Body of pancreas (tissue), 4 donors: ENCODE measurements at regions not wholly inside any gene's neighbourhood (a gene's known extent, or its start where the extent isn't known, plus 50 kb on each side); places are given as distances from the start of the nearest gene placed in this dataset.

Source experiments
- ATAC-seq: fragments of 150-250 bp; one replicate; pipeline ENCODE4 v1.9.1; 2016
- DNase-seq, 4 donors: peaks; one replicate each; pipeline ENCODE4 v3.0.0-alpha.2; 2019
- H3K27ac ChIP-seq, 4 donors: fragments of 200-600 bp; sonication (generic); 1 replicate in 3 of 4; 2 replicates in 1 of 4; pipeline versions ENCODE4 v1.5.1 to v1.6.1; 2016 to 2019; ENCODE audit warnings: mild to moderate bottlenecking in 1 of 4, mixed read lengths in 1 of 4, moderate library complexity in 1 of 4
- H3K27me3 ChIP-seq, 2 donors: fragments of 200-600 bp; sonication (generic); one replicate each; pipeline ENCODE4 v1.6.0; 2016; ENCODE audit warnings: mild to moderate bottlenecking in 1 of 2
- H3K36me3 ChIP-seq, 2 donors: fragments of 200-600 bp; sonication (generic); replicated peaks in 1 of 2; 2 replicates each; pipeline ENCODE4 v1.5.1; 2016; ENCODE audit warnings: low read depth in 2 of 2; ENCODE audit not compliant: insufficient read depth in 1 of 2
- H3K4me1 ChIP-seq: fragments of 200-600 bp; sonication (generic); one replicate; pipeline ENCODE4 v1.6.0; 2016
- H3K4me3 ChIP-seq, 2 donors: fragments of 200-600 bp; sonication (generic); 1 replicate in 1 of 2; 2 replicates in 1 of 2; pipeline ENCODE4 v1.5.1; 2016 to 2019
- H3K9me3 ChIP-seq, 3 donors: fragments of 200-600 bp; sonication (generic); 1 replicate in 2 of 3; 2 replicates in 1 of 3; pipeline ENCODE4 v1.5.1; 2016
- POLR2A ChIP-seq, 3 donors: fragments of 450-650 bp; IDR thresholded peaks; one replicate each; pipeline ENCODE4 v1.6.1; 2016; ENCODE audit warnings: antibody characterized with exemption in 3 of 3, mild to moderate bottlenecking in 2 of 3
- WGBS, 2 donors: methylation state at CpG; one replicate each; pipeline ENCODE4 v1.1.5; 2017; 5-methylcytosine and 5-hydroxymethylcytosine counted together
- intact Hi-C: fragments of 100-400 bp; cut with DNase I; formaldehyde crosslinking; loops from one replicate; pipeline ENCODE4 v1.15.1; 2023
- TF ChIP-seq, protein P1 (sequence below), 7 experiments: fragments of 450-650 bp in 4 of 7; fragments of 200-600 bp in 3 of 7; sonication (generic) in 3 of 7; IDR thresholded peaks; one replicate each; pipeline ENCODE4 v1.5.1; 2016 to 2019; ENCODE audit warnings: antibody characterized with exemption in 7 of 7

DNA sequence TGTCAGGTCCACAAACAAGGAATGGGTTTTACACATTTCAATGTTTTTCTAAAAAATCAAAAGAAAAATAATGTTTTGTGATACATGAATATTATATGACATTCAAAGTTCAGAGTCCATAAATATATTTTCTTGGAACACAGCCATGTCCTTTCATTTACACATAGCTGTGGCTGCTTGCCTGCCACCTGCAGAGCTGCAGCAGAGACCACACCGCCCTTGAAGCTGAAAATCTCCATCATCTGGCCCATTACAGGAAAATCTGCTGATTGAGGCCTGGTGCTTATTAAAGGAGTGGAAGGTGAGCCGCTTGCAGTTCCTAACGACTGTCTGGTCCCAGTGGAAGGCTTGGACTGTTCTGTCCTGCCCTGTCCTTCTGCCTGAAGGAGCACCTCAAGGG, 232.6 kb upstream of the ADAMTS16 start:
- ATAC-seq: no peak

DNA sequence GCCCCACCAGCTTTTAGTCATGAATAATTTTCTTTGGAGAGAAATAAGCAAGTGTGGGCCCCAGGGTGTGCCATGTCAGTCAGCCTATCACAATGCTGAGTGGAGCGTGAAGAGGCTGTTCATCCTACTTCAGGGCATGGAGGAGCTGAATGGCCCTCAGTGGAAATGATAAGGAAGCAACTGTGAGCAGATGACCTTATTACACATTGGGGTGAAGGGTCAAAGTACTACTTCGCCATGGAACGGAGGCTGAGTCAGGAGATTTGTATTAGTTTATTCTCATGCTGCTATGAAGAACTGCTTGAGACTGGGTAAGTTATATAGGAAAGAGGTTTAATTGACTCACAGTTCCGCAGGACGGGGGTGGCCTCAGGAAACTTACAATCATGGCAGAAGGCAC, 231.0 kb upstream of the ADAMTS16 start:
- no peaks in the 10 kb centered on the region for H3K36me3 ChIP-seq
- DNase-seq (no peak), ATAC-seq (no peak)
- TF ChIP-seq POLR2A (IDR thresholded peaks at IDR 0.05): no peak
- TF ChIP-seq, protein P1, sequence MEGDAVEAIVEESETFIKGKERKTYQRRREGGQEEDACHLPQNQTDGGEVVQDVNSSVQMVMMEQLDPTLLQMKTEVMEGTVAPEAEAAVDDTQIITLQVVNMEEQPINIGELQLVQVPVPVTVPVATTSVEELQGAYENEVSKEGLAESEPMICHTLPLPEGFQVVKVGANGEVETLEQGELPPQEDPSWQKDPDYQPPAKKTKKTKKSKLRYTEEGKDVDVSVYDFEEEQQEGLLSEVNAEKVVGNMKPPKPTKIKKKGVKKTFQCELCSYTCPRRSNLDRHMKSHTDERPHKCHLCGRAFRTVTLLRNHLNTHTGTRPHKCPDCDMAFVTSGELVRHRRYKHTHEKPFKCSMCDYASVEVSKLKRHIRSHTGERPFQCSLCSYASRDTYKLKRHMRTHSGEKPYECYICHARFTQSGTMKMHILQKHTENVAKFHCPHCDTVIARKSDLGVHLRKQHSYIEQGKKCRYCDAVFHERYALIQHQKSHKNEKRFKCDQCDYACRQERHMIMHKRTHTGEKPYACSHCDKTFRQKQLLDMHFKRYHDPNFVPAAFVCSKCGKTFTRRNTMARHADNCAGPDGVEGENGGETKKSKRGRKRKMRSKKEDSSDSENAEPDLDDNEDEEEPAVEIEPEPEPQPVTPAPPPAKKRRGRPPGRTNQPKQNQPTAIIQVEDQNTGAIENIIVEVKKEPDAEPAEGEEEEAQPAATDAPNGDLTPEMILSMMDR (IDR thresholded peaks at IDR 0.05): no peak
- no peak overlapping the region for H3K27ac ChIP-seq
- H3K27me3 ChIP-seq: no peaks in the 10 kb centered on the region
- 73 to 79% methylated on average over 5 of the region's 5 CpGs for WGBS, 2 donors
- no peaks in the 10 kb centered on the region for H3K9me3 ChIP-seq
- intact Hi-C loops: no loop called here
- H3K4me1 ChIP-seq: no peaks in the 10 kb centered on the region
- H3K4me3 ChIP-seq: no peak overlapping the region

More for the DNA sequence above, 232.6 kb upstream of the ADAMTS16 start:
- H3K27ac ChIP-seq: no peak overlapping the region
- WGBS, 2 donors: 26 to 31% methylated on average over 3 of the region's 3 CpGs
- no peaks in the 10 kb centered on the region for H3K36me3 ChIP-seq
- H3K4me1 ChIP-seq: no peaks in the 10 kb centered on the region
- TF ChIP-seq POLR2A (IDR thresholded peaks at IDR 0.05): no peak
- TF ChIP-seq, protein P1 (IDR thresholded peaks at IDR 0.05): no peak
- no peak for DNase-seq
- H3K9me3 ChIP-seq: no peaks in the 10 kb centered on the region
- intact Hi-C loops: no loop called here
- H3K4me3 ChIP-seq: no peak overlapping the region
- no peaks in the 10 kb centered on the region for H3K27me3 ChIP-seq

- no peak overlapping the region for H3K4me3 ChIP-seq
- DNase-seq: no peak
- no peaks in the 10 kb centered on the region for H3K4me1 ChIP-seq
- no peak for TF ChIP-seq POLR2A (IDR thresholded peaks at IDR 0.05)
- TF ChIP-seq, protein P1 (IDR thresholded peaks at IDR 0.05): no peak
- H3K9me3 ChIP-seq: no peaks in the 10 kb centered on the region
- WGBS, 2 donors: 53 to 67% methylated on average over 6 of the region's 6 CpGs
- H3K27ac ChIP-seq: no peak overlapping the region
- H3K27me3 ChIP-seq: no peaks in the 10 kb centered on the region
- no peaks in the 10 kb centered on the region for H3K36me3 ChIP-seq
- intact Hi-C loops: no loop called here
- ATAC-seq: no peak
Observed at GRCh38 chr5:4911646-4912403, 228.3 kb upstream of the ADAMTS16 start.

DNA sequence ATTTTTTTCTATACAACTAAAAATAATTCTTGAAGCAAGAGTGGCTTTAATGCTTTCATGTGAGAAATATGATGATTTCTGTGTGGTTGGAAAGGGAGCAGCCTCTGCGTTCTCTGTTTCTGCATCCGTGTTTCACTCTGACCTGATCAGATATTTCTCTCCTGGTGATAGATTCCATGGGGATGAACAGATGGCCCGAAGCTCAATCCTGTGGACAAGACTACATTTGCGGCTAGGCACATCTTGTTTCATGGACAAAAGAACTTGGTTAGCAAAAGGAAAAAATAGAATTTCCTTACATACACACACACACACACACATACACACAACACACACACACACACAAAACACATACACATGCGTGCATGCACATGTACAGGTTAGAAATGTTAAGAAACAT, 218.2 kb upstream of the ADAMTS16 start:
- Histone ChIP-seq H3K9me3 (no peaks in the 10 kb centered on the region), H3K4me3 (no peak overlapping the region), H3K27ac (no peak overlapping the region), H3K36me3 (no peaks in the 10 kb centered on the region), H3K27me3 (no peaks in the 10 kb centered on the region), H3K4me1 (no peaks in the 10 kb centered on the region)
- no peak for TF ChIP-seq POLR2A (IDR thresholded peaks at IDR 0.05)
- TF ChIP-seq, protein P1 (IDR thresholded peaks at IDR 0.05): no peak
- intact Hi-C loops: no loop called here
- DNase-seq (no peak), ATAC-seq (no peak)
- 50 to 59% methylated on average over 5 of the region's 5 CpGs for WGBS, 2 donors

GRCh38 chr5:4924577-4924976, 215.6 kb upstream of the ADAMTS16 start:
- DNase-seq (no peak), ATAC-seq (no peak)
- H3K27ac ChIP-seq: no peak overlapping the region
- no peak overlapping the region for H3K4me3 ChIP-seq
- H3K9me3 ChIP-seq: no peaks in the 10 kb centered on the region
- intact Hi-C loops: no loop called here
- no peaks in the 10 kb centered on the region for H3K4me1 ChIP-seq
- TF ChIP-seq, protein P1 (IDR thresholded peaks at IDR 0.05): no peak
- no peak for TF ChIP-seq POLR2A (IDR thresholded peaks at IDR 0.05)
- no peaks in the 10 kb centered on the region for H3K27me3 ChIP-seq
- no peaks in the 10 kb centered on the region for H3K36me3 ChIP-seq
- 61 to 68% methylated on average over 4 of the region's 4 CpGs for WGBS, 2 donors
